ENCODE measurements at regions not wholly inside any gene's neighbourhood (a gene's known extent, or its start where the extent isn't known, plus 50 kb on each side); places are given as distances from the start of the nearest gene placed in this dataset.
"Not testable (repeated sequence)": the region's sequence is repeated elsewhere in the genome, so short reads cannot be mapped to it uniquely, and the experiment has no call there.

GRCh38 chr10:90034862-90035261 lies 333.5 kb downstream of the KIF20B start:
- not testable (repeated sequence) for DNase-seq

GRCh38 chr10:90041585-90041984 lies 340.2 kb downstream of the KIF20B start:
- no peak for DNase-seq

GRCh38 chr10:90042075-90042474 lies 340.7 kb downstream of the KIF20B start:
- DNase-seq = no peak

- DNase-seq = peak; percentile 4
These were observed 345.9 kb downstream of the KIF20B start for GRCh38 chr10:90047243-90047729.

- no peak for DNase-seq
These were observed 349.7 kb downstream of the KIF20B start for GRCh38 chr10:90051053-90051452.

- DNase-seq = no peak
These were observed 350.1 kb downstream of the KIF20B start for GRCh38 chr10:90051474-90051873.

GRCh38 chr10:90062786-90063185 lies 361.4 kb downstream of the KIF20B start:
- no peak for DNase-seq

GRCh38 chr10:90064295-90064694 lies 362.9 kb downstream of the KIF20B start:
- no peak for DNase-seq

- DNase-seq = no peak
These were observed 365.0 kb downstream of the KIF20B start for GRCh38 chr10:90066435-90066834.

- no peak for DNase-seq
These were observed 374.6 kb downstream of the KIF20B start for GRCh38 chr10:90075995-90076394.

GRCh38 chr10:90079819-90080218 lies 378.4 kb downstream of the KIF20B start:
- DNase-seq = no peak

- DNase-seq = not testable (repeated sequence)
These were observed 385.3 kb downstream of the KIF20B start for GRCh38 chr10:90086606-90087190.

GRCh38 chr10:90087197-90088023 lies 386.0 kb downstream of the KIF20B start:
- DNase-seq = peak; percentile 26

GRCh38 chr10:90088024-90088317 lies 386.6 kb downstream of the KIF20B start:
- no peak for DNase-seq

- no peak for DNase-seq
These were observed 388.3 kb downstream of the KIF20B start for GRCh38 chr10:90089719-90090118.

- no peak for DNase-seq
These were observed 394.8 kb downstream of the KIF20B start for GRCh38 chr10:90096196-90096595.

GRCh38 chr10:90107581-90107980 lies 406.2 kb downstream of the KIF20B start:
- not testable (repeated sequence) for DNase-seq

GRCh38 chr10:90111671-90112070 lies 410.3 kb downstream of the KIF20B start:
- DNase-seq = no peak

GRCh38 chr10:90112681-90113080 lies 411.3 kb downstream of the KIF20B start:
- DNase-seq = no peak

GRCh38 chr10:90118567-90118966 lies 417.2 kb downstream of the KIF20B start:
- not testable (repeated sequence) for DNase-seq

- not testable (repeated sequence) for DNase-seq
These were observed 418.4 kb downstream of the KIF20B start for GRCh38 chr10:90119631-90120280.

GRCh38 chr10:90125456-90126255 lies 424.3 kb downstream of the KIF20B start:
- DNase-seq = no peak

GRCh38 chr10:90126256-90126595 lies 424.8 kb downstream of the KIF20B start:
- DNase-seq = no peak
